D341Med (cell line): ENCODE measurements at regions not wholly inside any gene's neighbourhood (a gene's known extent, or its start where the extent isn't known, plus 50 kb on each side); places are given as distances from the start of the nearest gene placed in this dataset.
A peak's percentile ranks its signal among the peaks of the same experiment; 100 is the strongest.
"Not testable (repeated sequence)": the region's sequence is repeated elsewhere in the genome, so short reads cannot be mapped to it uniquely, and the experiment has no call there.

Experiments used
- DNase-seq: peaks from one replicate; pipeline ENCODE4 v3.0.0; 2012; ENCODE audit warnings: low spot score

- DNase-seq = not testable (repeated sequence)
Measured at GRCh38 chr3:193047461-193047860, 129.8 kb upstream of the MB21D2 start.

- DNase-seq = no peak
Measured at GRCh38 chr3:193048127-193048526, 130.5 kb upstream of the MB21D2 start.

- no peak for DNase-seq
Measured at GRCh38 chr3:193049935-193050334, 132.3 kb upstream of the MB21D2 start.

GRCh38 chr3:193051314-193051713, 133.7 kb upstream of the MB21D2 start:
- no peak for DNase-seq

GRCh38 chr3:193052354-193053045, 134.8 kb upstream of the MB21D2 start:
- peak; percentile 72 for DNase-seq

GRCh38 chr3:193053046-193053435, 135.4 kb upstream of the MB21D2 start:
- no peak for DNase-seq

- no peak for DNase-seq
Measured at GRCh38 chr3:193055352-193055751, 137.7 kb upstream of the MB21D2 start.

GRCh38 chr3:193057616-193058015, 140.0 kb upstream of the MB21D2 start:
- DNase-seq = no peak

- no peak for DNase-seq
Measured at GRCh38 chr3:193060748-193061546, 143.3 kb upstream of the MB21D2 start.

- no peak for DNase-seq
Measured at GRCh38 chr3:193068365-193068764, 150.7 kb upstream of the MB21D2 start.

- DNase-seq = not testable (repeated sequence)
Measured at GRCh38 chr3:193069732-193070131, 152.1 kb upstream of the MB21D2 start.

- DNase-seq = no peak
Measured at GRCh38 chr3:193078996-193079753, 161.5 kb upstream of the MB21D2 start.

GRCh38 chr3:193080821-193081365, 160.1 kb upstream of the PLAAT1 start:
- DNase-seq = no peak

- DNase-seq = no peak
Measured at GRCh38 chr3:193085655-193086054, 155.4 kb upstream of the PLAAT1 start.

- DNase-seq = no peak
Measured at GRCh38 chr3:193086681-193087080, 154.3 kb upstream of the PLAAT1 start.

- DNase-seq = no peak
Measured at GRCh38 chr3:193087336-193087735, 153.7 kb upstream of the PLAAT1 start.

- DNase-seq = no peak
Measured at GRCh38 chr3:193095366-193095765, 145.7 kb upstream of the PLAAT1 start.

GRCh38 chr3:193096076-193096475, 144.9 kb upstream of the PLAAT1 start:
- no peak for DNase-seq

- DNase-seq = no peak
Measured at GRCh38 chr3:193114431-193115340, 126.3 kb upstream of the PLAAT1 start.

- DNase-seq = no peak
Measured at GRCh38 chr3:193116871-193117270, 124.2 kb upstream of the PLAAT1 start.

GRCh38 chr3:193118907-193119306, 122.1 kb upstream of the PLAAT1 start:
- no peak for DNase-seq
